GM23338 (cell line): ENCODE measurements at regions not wholly inside any gene's neighbourhood (a gene's known extent, or its start where the extent isn't known, plus 50 kb on each side); places are given as distances from the start of the nearest gene placed in this dataset. TPM values are rescaled to one million over a fixed set of nuclear protein-coding genes. Genes with fewer than 3 reads are reported as not detected.

Experiments used
- microRNA counts: library from miRNA; unstranded; fragments of <30 nt; microRNA quantifications from one replicate; lab custom pipeline; 2017
- microRNA-seq: library from miRNA; unstranded; fragments of <30 nt; microRNA quantifications from one replicate; pipeline ENCODE4, GENCODE V29; 2017
- small RNA-seq: library from RNA; depleted of rRNA; stranded (forward); fragments of <200 nt; gene quantifications from one replicate; pipeline ENCODE3, GENCODE V24; 2014; ENCODE audit warnings: low replicate concordance
- TF ChIP-seq, protein P1 (sequence below): IDR thresholded peaks from 2 replicates; pipeline ENCODE4 v1.6.1; 2016; ENCODE audit warnings: antibody characterized with exemption
- TF ChIP-seq, protein P2 (sequence below): fragments of 250-450 bp; sonication (Bioruptor Pico); IDR thresholded peaks from 2 replicates; pipeline ENCODE4 v1.5.0; 2020; ENCODE audit warnings: mild to moderate bottlenecking, moderate library complexity

DNA sequence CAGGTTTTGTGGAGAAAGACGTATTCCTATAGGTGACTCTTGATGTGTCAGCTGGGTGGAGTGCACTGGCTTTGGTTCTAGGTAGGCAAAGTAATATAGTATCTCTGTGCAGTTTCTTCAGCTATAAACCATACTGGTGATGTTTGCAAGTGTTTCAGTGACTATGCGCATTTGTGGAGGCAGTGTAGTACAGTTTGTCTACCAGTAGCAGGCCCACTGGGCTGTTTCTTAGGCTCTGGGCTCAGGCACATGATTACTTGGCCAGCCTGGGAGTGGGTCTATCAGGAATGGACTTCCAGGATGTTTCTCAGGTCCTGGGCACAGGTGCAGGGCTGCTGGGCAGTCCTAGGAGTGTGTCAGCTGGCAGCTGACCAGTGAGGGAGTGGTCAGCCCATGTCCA, 51.9 kb upstream of the INTU start (continued):
- TF ChIP-seq, protein P1, sequence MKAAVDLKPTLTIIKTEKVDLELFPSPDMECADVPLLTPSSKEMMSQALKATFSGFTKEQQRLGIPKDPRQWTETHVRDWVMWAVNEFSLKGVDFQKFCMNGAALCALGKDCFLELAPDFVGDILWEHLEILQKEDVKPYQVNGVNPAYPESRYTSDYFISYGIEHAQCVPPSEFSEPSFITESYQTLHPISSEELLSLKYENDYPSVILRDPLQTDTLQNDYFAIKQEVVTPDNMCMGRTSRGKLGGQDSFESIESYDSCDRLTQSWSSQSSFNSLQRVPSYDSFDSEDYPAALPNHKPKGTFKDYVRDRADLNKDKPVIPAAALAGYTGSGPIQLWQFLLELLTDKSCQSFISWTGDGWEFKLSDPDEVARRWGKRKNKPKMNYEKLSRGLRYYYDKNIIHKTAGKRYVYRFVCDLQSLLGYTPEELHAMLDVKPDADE = no peak
- TF ChIP-seq, protein P2, sequence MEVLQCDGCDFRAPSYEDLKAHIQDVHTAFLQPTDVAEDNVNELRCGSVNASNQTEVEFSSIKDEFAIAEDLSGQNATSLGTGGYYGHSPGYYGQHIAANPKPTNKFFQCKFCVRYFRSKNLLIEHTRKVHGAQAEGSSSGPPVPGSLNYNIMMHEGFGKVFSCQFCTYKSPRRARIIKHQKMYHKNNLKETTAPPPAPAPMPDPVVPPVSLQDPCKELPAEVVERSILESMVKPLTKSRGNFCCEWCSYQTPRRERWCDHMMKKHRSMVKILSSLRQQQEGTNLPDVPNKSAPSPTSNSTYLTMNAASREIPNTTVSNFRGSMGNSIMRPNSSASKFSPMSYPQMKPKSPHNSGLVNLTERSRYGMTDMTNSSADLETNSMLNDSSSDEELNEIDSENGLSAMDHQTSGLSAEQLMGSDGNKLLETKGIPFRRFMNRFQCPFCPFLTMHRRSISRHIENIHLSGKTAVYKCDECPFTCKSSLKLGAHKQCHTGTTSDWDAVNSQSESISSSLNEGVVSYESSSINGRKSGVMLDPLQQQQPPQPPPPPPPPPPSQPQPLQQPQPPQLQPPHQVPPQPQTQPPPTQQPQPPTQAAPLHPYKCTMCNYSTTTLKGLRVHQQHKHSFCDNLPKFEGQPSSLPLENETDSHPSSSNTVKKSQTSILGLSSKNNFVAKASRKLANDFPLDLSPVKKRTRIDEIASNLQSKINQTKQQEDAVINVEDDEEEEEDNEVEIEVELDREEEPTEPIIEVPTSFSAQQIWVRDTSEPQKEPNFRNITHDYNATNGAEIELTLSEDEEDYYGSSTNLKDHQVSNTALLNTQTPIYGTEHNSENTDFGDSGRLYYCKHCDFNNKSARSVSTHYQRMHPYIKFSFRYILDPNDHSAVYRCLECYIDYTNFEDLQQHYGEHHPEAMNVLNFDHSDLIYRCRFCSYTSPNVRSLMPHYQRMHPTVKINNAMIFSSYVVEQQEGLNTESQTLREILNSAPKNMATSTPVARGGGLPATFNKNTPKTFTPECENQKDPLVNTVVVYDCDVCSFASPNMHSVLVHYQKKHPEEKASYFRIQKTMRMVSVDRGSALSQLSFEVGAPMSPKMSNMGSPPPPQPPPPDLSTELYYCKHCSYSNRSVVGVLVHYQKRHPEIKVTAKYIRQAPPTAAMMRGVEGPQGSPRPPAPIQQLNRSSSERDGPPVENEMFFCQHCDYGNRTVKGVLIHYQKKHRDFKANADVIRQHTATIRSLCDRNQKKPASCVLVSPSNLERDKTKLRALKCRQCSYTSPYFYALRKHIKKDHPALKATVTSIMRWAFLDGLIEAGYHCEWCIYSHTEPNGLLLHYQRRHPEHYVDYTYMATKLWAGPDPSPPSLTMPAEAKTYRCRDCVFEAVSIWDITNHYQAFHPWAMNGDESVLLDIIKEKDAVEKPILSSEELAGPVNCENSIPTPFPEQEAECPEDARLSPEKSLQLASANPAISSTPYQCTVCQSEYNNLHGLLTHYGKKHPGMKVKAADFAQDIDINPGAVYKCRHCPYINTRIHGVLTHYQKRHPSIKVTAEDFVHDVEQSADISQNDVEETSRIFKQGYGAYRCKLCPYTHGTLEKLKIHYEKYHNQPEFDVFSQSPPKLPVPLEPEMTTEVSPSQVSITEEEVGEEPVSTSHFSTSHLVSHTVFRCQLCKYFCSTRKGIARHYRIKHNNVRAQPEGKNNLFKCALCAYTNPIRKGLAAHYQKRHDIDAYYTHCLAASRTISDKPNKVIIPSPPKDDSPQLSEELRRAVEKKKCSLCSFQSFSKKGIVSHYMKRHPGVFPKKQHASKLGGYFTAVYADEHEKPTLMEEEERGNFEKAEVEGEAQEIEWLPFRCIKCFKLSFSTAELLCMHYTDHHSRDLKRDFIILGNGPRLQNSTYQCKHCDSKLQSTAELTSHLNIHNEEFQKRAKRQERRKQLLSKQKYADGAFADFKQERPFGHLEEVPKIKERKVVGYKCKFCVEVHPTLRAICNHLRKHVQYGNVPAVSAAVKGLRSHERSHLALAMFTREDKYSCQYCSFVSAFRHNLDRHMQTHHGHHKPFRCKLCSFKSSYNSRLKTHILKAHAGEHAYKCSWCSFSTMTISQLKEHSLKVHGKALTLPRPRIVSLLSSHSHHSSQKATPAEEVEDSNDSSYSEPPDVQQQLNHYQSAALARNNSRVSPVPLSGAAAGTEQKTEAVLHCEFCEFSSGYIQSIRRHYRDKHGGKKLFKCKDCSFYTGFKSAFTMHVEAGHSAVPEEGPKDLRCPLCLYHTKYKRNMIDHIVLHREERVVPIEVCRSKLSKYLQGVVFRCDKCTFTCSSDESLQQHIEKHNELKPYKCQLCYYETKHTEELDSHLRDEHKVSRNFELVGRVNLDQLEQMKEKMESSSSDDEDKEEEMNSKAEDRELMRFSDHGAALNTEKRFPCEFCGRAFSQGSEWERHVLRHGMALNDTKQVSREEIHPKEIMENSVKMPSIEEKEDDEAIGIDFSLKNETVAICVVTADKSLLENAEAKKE = no peak

MicroRNAs in the stretch of these regions (microRNA counts, 767-probe panel; counts per million panel counts)
- not detected for microRNA hsa-miR-2054 (lab: Ali Mortazavi, UCI)

Small RNA genes in the stretch of these regions (microRNA-seq; reads per million reads assigned to microRNA genes)
- gene MIR2054 = not detected

Small RNA genes in the stretch of these regions (small RNA-seq; reads per million reads assigned to genes)
- not detected for gene RF00019
